DOHH2 (cell line): ENCODE measurements at regions not wholly inside any gene's neighbourhood (a gene's known extent, or its start where the extent isn't known, plus 50 kb on each side); places are given as distances from the start of the nearest gene placed in this dataset.

Experiments used
- EZH2phosphoT487 ChIP-seq: fragments of 200-600 bp; sonication (generic); IDR thresholded peaks from 2 replicates; pipeline ENCODE4 v1.6.1; 2017; ENCODE audit warnings: borderline replicate concordance, mild to moderate bottlenecking, antibody characterized with exemption, low read length, moderate library complexity, mixed read lengths
- TF ChIP-seq, protein P1 (sequence below): fragments of 200-600 bp; sonication (generic); IDR thresholded peaks from one replicate; pipeline ENCODE4 v1.5.1; 2014; ENCODE audit warnings: antibody characterized with exemption, mild to moderate bottlenecking, low read depth, low read length; ENCODE audit not compliant: poor library complexity, severe bottlenecking

DNA sequence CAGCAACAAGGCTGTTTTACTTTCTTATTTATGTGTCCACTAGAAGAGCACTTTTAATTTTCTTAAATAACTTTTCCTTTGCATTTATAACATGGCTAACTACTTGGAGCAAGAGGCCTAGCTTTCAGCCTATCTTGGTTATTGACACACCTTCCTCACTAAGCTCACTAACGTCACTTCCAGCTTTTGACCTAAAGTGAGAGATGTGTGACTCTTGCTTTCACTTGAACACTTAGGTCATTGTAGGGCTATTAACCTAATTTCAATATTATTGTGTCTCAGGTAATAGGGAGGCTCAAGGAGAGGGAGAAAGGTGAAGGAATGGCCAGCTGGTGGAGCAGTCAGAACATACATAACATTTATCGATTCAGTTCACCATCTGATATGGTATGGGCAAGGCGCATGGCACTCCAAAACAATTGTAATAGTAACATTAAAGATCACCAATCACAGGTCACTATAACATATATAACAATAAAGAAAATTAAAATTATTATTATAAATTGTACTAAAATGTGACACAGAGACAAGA lies 95.0 kb upstream of the FAM20C start:
- TF ChIP-seq, protein P1, sequence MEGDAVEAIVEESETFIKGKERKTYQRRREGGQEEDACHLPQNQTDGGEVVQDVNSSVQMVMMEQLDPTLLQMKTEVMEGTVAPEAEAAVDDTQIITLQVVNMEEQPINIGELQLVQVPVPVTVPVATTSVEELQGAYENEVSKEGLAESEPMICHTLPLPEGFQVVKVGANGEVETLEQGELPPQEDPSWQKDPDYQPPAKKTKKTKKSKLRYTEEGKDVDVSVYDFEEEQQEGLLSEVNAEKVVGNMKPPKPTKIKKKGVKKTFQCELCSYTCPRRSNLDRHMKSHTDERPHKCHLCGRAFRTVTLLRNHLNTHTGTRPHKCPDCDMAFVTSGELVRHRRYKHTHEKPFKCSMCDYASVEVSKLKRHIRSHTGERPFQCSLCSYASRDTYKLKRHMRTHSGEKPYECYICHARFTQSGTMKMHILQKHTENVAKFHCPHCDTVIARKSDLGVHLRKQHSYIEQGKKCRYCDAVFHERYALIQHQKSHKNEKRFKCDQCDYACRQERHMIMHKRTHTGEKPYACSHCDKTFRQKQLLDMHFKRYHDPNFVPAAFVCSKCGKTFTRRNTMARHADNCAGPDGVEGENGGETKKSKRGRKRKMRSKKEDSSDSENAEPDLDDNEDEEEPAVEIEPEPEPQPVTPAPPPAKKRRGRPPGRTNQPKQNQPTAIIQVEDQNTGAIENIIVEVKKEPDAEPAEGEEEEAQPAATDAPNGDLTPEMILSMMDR, result no peak
- no peak for TF ChIP-seq EZH2phosphoT487
